HepG2 (cell line): ENCODE measurements at regions not wholly inside any gene's neighbourhood (a gene's known extent, or its start where the extent isn't known, plus 50 kb on each side); places are given as distances from the start of the nearest gene placed in this dataset.

Source experiments
- CREB1 ChIP-seq, 2 experiments: fragments of 450-650 bp in 1 of 2; IDR thresholded peaks; 2 replicates each; pipeline ENCODE4 v1.6.1; 2016 to 2017; ENCODE audit warnings: control low read depth in 1 of 2, mild to moderate bottlenecking in 1 of 2, missing compliant biosample characterization in 1 of 2, missing genetic modification characterization in 1 of 2
- CTCF ChIP-seq: sonication (generic); formaldehyde crosslinking; IDR thresholded peaks from 2 replicates; pipeline ENCODE4 v1.5.0; 2020; ENCODE audit warnings: mild to moderate bottlenecking, missing genetic modification reagents, moderate library complexity
- EZH2 ChIP-seq: conservative IDR thresholded peaks from 2 replicates; pipeline ENCODE4 v1.6.1; 2012; ENCODE audit warnings: mild to moderate bottlenecking, low read depth, low read length, moderate library complexity
- NFYB ChIP-seq: sonication (generic); formaldehyde crosslinking; IDR thresholded peaks from 2 replicates; pipeline ENCODE4 v1.4.0; 2020; ENCODE audit warnings: missing genetic modification reagents
- TAF1 ChIP-seq: sonication (generic); formaldehyde crosslinking; IDR thresholded peaks from 2 replicates; pipeline ENCODE4 v1.4.0; 2020; ENCODE audit warnings: missing genetic modification reagents
- YY1 ChIP-seq: IDR thresholded peaks from 2 replicates; pipeline ENCODE4 v1.6.1; 2011; ENCODE audit warnings: low read length, low read depth, moderate library complexity, mild to moderate bottlenecking; ENCODE audit not compliant: insufficient read depth, insufficient replicate concordance
- ZNF33A ChIP-seq: sonication (generic); formaldehyde crosslinking; IDR thresholded peaks from 2 replicates; pipeline ENCODE4 v1.5.1; 2020; ENCODE audit warnings: missing genetic modification reagents, mild to moderate bottlenecking, moderate library complexity, borderline replicate concordance
- ZNF816 ChIP-seq: sonication (generic); formaldehyde crosslinking; IDR thresholded peaks from 2 replicates; pipeline ENCODE4 v1.8.0; 2022; ENCODE audit warnings: missing genetic modification reagents, mild to moderate bottlenecking, borderline replicate concordance

- TF ChIP-seq CTCF (CRISPR knock-in tag) (no peak), EZH2 (no peak), ZNF816 (no peak), TAF1 (no peak), ZNF33A (no peak), YY1 (no peak), NFYB (CRISPR knock-in tag) (no peak), CREB1 (IDR thresholded peaks at IDR 0.05) (no peak), CREB1 (CRISPR knock-in tag; IDR thresholded peaks at IDR 0.05) (no peak)
Measured at GRCh38 chr5:172527559-172527958, 73.2 kb upstream of the SH3PXD2B start.
